GM19023 (cell line): ENCODE measurements at regions not wholly inside any gene's neighbourhood (a gene's known extent, or its start where the extent isn't known, plus 50 kb on each side); places are given as distances from the start of the nearest gene placed in this dataset.
"Not testable (repeated sequence)": the region's sequence is repeated elsewhere in the genome, so short reads cannot be mapped to it uniquely, and the experiment has no call there.

Experiments
- ATAC-seq: cut with Tn5 transposase; IDR thresholded peaks from one replicate; pipeline ENCODE4 v1.9.1; 2021; ENCODE audit warnings: mild to moderate bottlenecking, moderate library complexity; ENCODE audit not compliant: unreplicated experiment

- ATAC-seq, result no peak
Observed at GRCh38 chr13:65265988-65266387, 1964.1 kb downstream of the PCDH9 start.

GRCh38 chr13:65264066-65264465 is 1966.1 kb downstream of the PCDH9 start:
- no peak for ATAC-seq

- ATAC-seq, result no peak
Observed at GRCh38 chr13:65260946-65261891, 1968.9 kb downstream of the PCDH9 start.

GRCh38 chr13:65240773-65241172 is 1989.4 kb downstream of the PCDH9 start:
- no peak for ATAC-seq

GRCh38 chr13:65236841-65237418 is 1993.2 kb downstream of the PCDH9 start:
- ATAC-seq, result no peak

- ATAC-seq, result no peak
Observed at GRCh38 chr13:65217471-65217995, 2012.6 kb downstream of the PCDH9 start.

- not testable (repeated sequence) for ATAC-seq
Observed at GRCh38 chr13:65202845-65203244, 2027.3 kb downstream of the PCDH9 start.

GRCh38 chr13:65188721-65189120 is 2041.4 kb downstream of the PCDH9 start:
- ATAC-seq, result no peak

- no peak for ATAC-seq
Observed at GRCh38 chr13:65168026-65168425, 2062.1 kb downstream of the PCDH9 start.

GRCh38 chr13:65166675-65167074 is 2063.5 kb downstream of the PCDH9 start:
- no peak for ATAC-seq

- ATAC-seq, result no peak
Observed at GRCh38 chr13:65159803-65160202, 2070.3 kb downstream of the PCDH9 start.

GRCh38 chr13:65155861-65156260 is 2074.3 kb downstream of the PCDH9 start:
- ATAC-seq, result no peak

- ATAC-seq, result peak; percentile 16
Observed at GRCh38 chr13:65154661-65155447, 2075.3 kb downstream of the PCDH9 start.

- ATAC-seq, result no peak
Observed at GRCh38 chr13:65149687-65150086, 2080.4 kb downstream of the PCDH9 start.

GRCh38 chr13:65143920-65144319 is 2086.2 kb downstream of the PCDH9 start:
- no peak for ATAC-seq

- ATAC-seq, result no peak
Observed at GRCh38 chr13:65133094-65133493, 2097.0 kb downstream of the PCDH9 start.

GRCh38 chr13:65125236-65125635 is 2104.9 kb downstream of the PCDH9 start:
- no peak for ATAC-seq

GRCh38 chr13:65112531-65112941 is 2117.6 kb downstream of the PCDH9 start:
- ATAC-seq, result no peak

- no peak for ATAC-seq
Observed at GRCh38 chr13:65112123-65112522, 2118.0 kb downstream of the PCDH9 start.

- no peak for ATAC-seq
Observed at GRCh38 chr13:65111223-65111622, 2118.9 kb downstream of the PCDH9 start.

- not testable (repeated sequence) for ATAC-seq
Observed at GRCh38 chr13:65104436-65104835, 2125.7 kb downstream of the PCDH9 start.
